C4-2B (cell line): ENCODE measurements at regions not wholly inside any gene's neighbourhood (a gene's known extent, or its start where the extent isn't known, plus 50 kb on each side); places are given as distances from the start of the nearest gene placed in this dataset.

Experiments used
- CTCF ChIP-seq: fragments of 450-650 bp; conservative IDR thresholded peaks from 2 replicates; pipeline ENCODE4 v1.5.1; 2017; ENCODE audit warnings: mild to moderate bottlenecking
- ZFX ChIP-seq: fragments of 450-650 bp; IDR thresholded peaks from 2 replicates; pipeline ENCODE4 v1.6.1; 2017

GRCh38 chr4:24745172-24745895 lies 50.0 kb upstream of the SOD3 start:
- TF ChIP-seq CTCF, result no peak
- no peak for TF ChIP-seq ZFX
